PC-3 (cell line): ENCODE measurements at regions not wholly inside any gene's neighbourhood (a gene's known extent, or its start where the extent isn't known, plus 50 kb on each side); places are given as distances from the start of the nearest gene placed in this dataset.

Source experiments
- ATAC-seq: fragments of 200-7000 bp; cut with Tn5 transposase; 2 replicates; pipeline ENCODE4 v1.9.1; 2020; ENCODE audit warnings: mild to moderate bottlenecking, moderate library complexity
- BruUV-seq: library from RNA; stranded (reverse); fragments of 400-500 nt; replicated peaks from 2 replicates; lab custom pipeline; 2021; lab: Mats Ljungman, UMichigan
- CTCF ChIA-PET: fragments of 300-600 bp; sonication (Branson Sonifier 250); formaldehyde crosslinking; loops from one replicate; lab custom pipeline; 2022; ENCODE audit warnings: antibody characterized with exemption; lab: Charles Lee
- POLR2A ChIA-PET: fragments of 300-600 bp; sonication (Branson Sonifier 250); formaldehyde crosslinking; loops from one replicate; lab custom pipeline; 2022; ENCODE audit warnings: antibody characterized with exemption; ENCODE audit not compliant: unreplicated experiment; lab: Charles Lee
- DNase-seq: peaks from one replicate; pipeline ENCODE4 v3.0.0-alpha.2; 2015
- H2AFZ ChIP-seq: fragments of 300-600 bp; sonication (generic); 2 replicates; pipeline ENCODE4 v1.6.0; 2016; ENCODE audit warnings: antibody characterized with exemption, low read length
- H3F3A ChIP-seq: fragments of 300-600 bp; sonication (generic); one replicate; pipeline ENCODE4 v1.6.0; 2017; ENCODE audit warnings: antibody characterized with exemption, low read length, control low read depth, mild to moderate bottlenecking; ENCODE audit not compliant: unreplicated experiment
- H3K27ac ChIP-seq: fragments of 300-600 bp; sonication (generic); 2 replicates; pipeline ENCODE4 v1.5.1; 2016; ENCODE audit warnings: mild to moderate bottlenecking, low read length
- H3K27me3 ChIP-seq: fragments of 300-600 bp; sonication (generic); 2 replicates; pipeline ENCODE4 v1.6.1; 2016; ENCODE audit warnings: low read length, mixed read lengths
- H3K36me3 ChIP-seq: fragments of 300-600 bp; sonication (generic); 2 replicates; pipeline ENCODE4 v1.6.1; 2016; ENCODE audit warnings: low read depth, mixed run types, low read length, mixed read lengths
- H3K4me1 ChIP-seq: fragments of 300-600 bp; sonication (generic); 2 replicates; pipeline ENCODE4 v1.5.1; 2016; ENCODE audit warnings: low read length; ENCODE audit not compliant: insufficient read depth
- H3K4me2 ChIP-seq: fragments of 300-600 bp; sonication (generic); 2 replicates; pipeline ENCODE4 v1.6.0; 2016; ENCODE audit warnings: low read length
- H3K4me3 ChIP-seq: fragments of 300-600 bp; sonication (generic); 2 replicates; pipeline ENCODE4 v1.5.1; 2016; ENCODE audit warnings: mild to moderate bottlenecking, low read length, mixed read lengths
- H3K79me2 ChIP-seq: fragments of 300-600 bp; sonication (generic); 2 replicates; pipeline ENCODE4 v1.6.1; 2017; ENCODE audit warnings: low read length, mixed read lengths
- H3K9ac ChIP-seq: fragments of 300-600 bp; sonication (generic); 2 replicates; pipeline ENCODE4 v1.6.0; 2016; ENCODE audit warnings: mild to moderate bottlenecking, low read length
- H3K9me2 ChIP-seq: fragments of 300-600 bp; sonication (generic); replicated peaks from 2 replicates; pipeline ENCODE4 v1.6.1; 2016; ENCODE audit warnings: mixed run types, low read length, mixed read lengths
- H3K9me3 ChIP-seq: fragments of 300-600 bp; sonication (generic); 2 replicates; pipeline ENCODE4 v1.6.1; 2016; ENCODE audit warnings: low read length, mixed read lengths
- H4K20me1 ChIP-seq: fragments of 300-600 bp; sonication (generic); 2 replicates; pipeline ENCODE4 v1.6.1; 2016; ENCODE audit warnings: low read length, mixed read lengths
- CTCF ChIP-seq: fragments of 300-600 bp; sonication (generic); conservative IDR thresholded peaks from 2 replicates; pipeline ENCODE4 v1.5.1; 2017; ENCODE audit warnings: antibody characterized with exemption, low read depth, mild to moderate bottlenecking, low read length
- EZH2 ChIP-seq: fragments of 300-600 bp; sonication (generic); IDR thresholded peaks from one replicate; pipeline ENCODE4 v1.6.1; 2017; ENCODE audit warnings: antibody characterized with exemption, mild to moderate bottlenecking, low read length; ENCODE audit not compliant: unreplicated experiment
- EZH2phosphoT487 ChIP-seq: fragments of 300-600 bp; sonication (generic); IDR thresholded peaks from 2 replicates; pipeline ENCODE4 v1.6.1; 2018; ENCODE audit warnings: mild to moderate bottlenecking, antibody characterized with exemption, low read length, borderline replicate concordance
- intact Hi-C: fragments of 100-400 bp; cut with micrococcal nuclease; formaldehyde crosslinking; loops from 2 replicates; pipeline ENCODE4 v1.9.0; 2023

- Histone ChIP-seq H4K20me1 (no peaks in the 10 kb centered on the region), H3K79me2 (no peaks in the 10 kb centered on the region), H3K9me2 (no peaks in the 10 kb centered on the region), H3K4me3 (no peak overlapping the region), H3K4me2 (no peak overlapping the region), H3K9me3 (no peaks in the 10 kb centered on the region), H3K27me3 (no peaks in the 10 kb centered on the region), H3K9ac (no peak overlapping the region), H3F3A (no peaks in the 10 kb centered on the region), H3K36me3 (no peaks in the 10 kb centered on the region), H3K27ac (no peak overlapping the region), H2AFZ (no peak overlapping the region), H3K4me1 (peaks cover 8% of the 10 kb centered on the region)
- ATAC-seq: no peak
- no TSS peak for BruUV-seq
- POLR2A ChIA-PET: no interaction called here
- TF ChIP-seq EZH2 (no peak), EZH2phosphoT487 (no peak), CTCF (no peak)
- DNase-seq: no peak
- CTCF ChIA-PET: no interaction called here
- intact Hi-C loops: no loop called here
These were observed 66.3 kb upstream of the TRIM2 start for GRCh38 chr4:153137677-153138630.

- Histone ChIP-seq H3K27ac (no peak overlapping the region), H3K4me3 (no peak overlapping the region), H3K9me3 (no peaks in the 10 kb centered on the region), H3K9me2 (no peaks in the 10 kb centered on the region), H3K27me3 (no peaks in the 10 kb centered on the region), H3K4me2 (no peak overlapping the region), H4K20me1 (no peaks in the 10 kb centered on the region), H3K9ac (no peak overlapping the region), H3K79me2 (no peaks in the 10 kb centered on the region), H3K4me1 (peaks cover 16% of the 10 kb centered on the region), H3K36me3 (no peaks in the 10 kb centered on the region), H2AFZ (no peak overlapping the region), H3F3A (no peaks in the 10 kb centered on the region)
- TF ChIP-seq EZH2: no peak
- no peak for TF ChIP-seq EZH2phosphoT487
- TF ChIP-seq CTCF: no peak
- ATAC-seq (no peak), DNase-seq (no peak)
- BruUV-seq: no TSS peak
- CTCF ChIA-PET: no interaction called here
- POLR2A ChIA-PET: no interaction called here
- intact Hi-C loops: no loop called here
These were observed 65.5 kb upstream of the TRIM2 start for GRCh38 chr4:153138736-153139135.

GRCh38 chr4:153140294-153140693 is 63.9 kb upstream of the TRIM2 start:
- Histone ChIP-seq H3K9me2 (no peaks in the 10 kb centered on the region), H3K9me3 (no peaks in the 10 kb centered on the region), H3K4me3 (no peak overlapping the region), H3K9ac (no peak overlapping the region), H3K4me2 (no peak overlapping the region), H4K20me1 (no peaks in the 10 kb centered on the region), H3K4me1 (peaks cover 23% of the 10 kb centered on the region), H3K79me2 (no peaks in the 10 kb centered on the region), H3F3A (no peaks in the 10 kb centered on the region), H3K36me3 (no peaks in the 10 kb centered on the region), H3K27me3 (no peaks in the 10 kb centered on the region), H2AFZ (no peak overlapping the region), H3K27ac (no peak overlapping the region)
- intact Hi-C loops: no loop called here
- BruUV-seq: no TSS peak
- CTCF ChIA-PET: no interaction called here
- DNase-seq (no peak), ATAC-seq (no peak)
- no peak for TF ChIP-seq CTCF
- no peak for TF ChIP-seq EZH2phosphoT487
- no peak for TF ChIP-seq EZH2
- POLR2A ChIA-PET: no interaction called here
